ENCODE measurements at regions not wholly inside any gene's neighbourhood (a gene's known extent, or its start where the extent isn't known, plus 50 kb on each side); places are given as distances from the start of the nearest gene placed in this dataset.
"Not testable (repeated sequence)": the region's sequence is repeated elsewhere in the genome, so short reads cannot be mapped to it uniquely, and the experiment has no call there.

- no peak for DNase-seq (ENCODE audit: low read depth in 2 of 2)
Measured at GRCh38 chr5:103764403-103764802, 201.8 kb upstream of the NUDT12 start.

- DNase-seq (ENCODE audit: low read depth in 2 of 2) = no peak
Measured at GRCh38 chr5:103758996-103759395, 196.4 kb upstream of the NUDT12 start.

GRCh38 chr5:103755974-103756373 is 193.4 kb upstream of the NUDT12 start:
- no peak for DNase-seq (ENCODE audit: low read depth in 2 of 2)

- no peak for DNase-seq (ENCODE audit: low read depth in 2 of 2)
Measured at GRCh38 chr5:103745353-103746065, 182.9 kb upstream of the NUDT12 start.

GRCh38 chr5:103744159-103744558 is 181.6 kb upstream of the NUDT12 start:
- no peak for DNase-seq (ENCODE audit: low read depth in 2 of 2)

GRCh38 chr5:103743421-103743820 is 180.8 kb upstream of the NUDT12 start:
- no peak for DNase-seq (ENCODE audit: low read depth in 2 of 2)

GRCh38 chr5:103741984-103742383 is 179.4 kb upstream of the NUDT12 start:
- DNase-seq (ENCODE audit: low read depth in 2 of 2) = no peak

- DNase-seq (ENCODE audit: low read depth in 2 of 2) = not testable (repeated sequence)
Measured at GRCh38 chr5:103736343-103736742, 173.8 kb upstream of the NUDT12 start.

- no peak for DNase-seq (ENCODE audit: low read depth in 2 of 2)
Measured at GRCh38 chr5:103724271-103724670, 161.7 kb upstream of the NUDT12 start.

GRCh38 chr5:103721183-103721582 is 158.6 kb upstream of the NUDT12 start:
- DNase-seq (ENCODE audit: low read depth in 2 of 2) = no peak

GRCh38 chr5:103718108-103718507 is 155.5 kb upstream of the NUDT12 start:
- no peak for DNase-seq (ENCODE audit: low read depth in 2 of 2)

- DNase-seq (ENCODE audit: low read depth in 2 of 2) = no peak
Measured at GRCh38 chr5:103708601-103709000, 146.0 kb upstream of the NUDT12 start.

- DNase-seq (ENCODE audit: low read depth in 2 of 2) = no peak
Measured at GRCh38 chr5:103706939-103707682, 144.5 kb upstream of the NUDT12 start.

GRCh38 chr5:103703617-103704016 is 141.0 kb upstream of the NUDT12 start:
- no peak for DNase-seq (ENCODE audit: low read depth in 2 of 2)

- DNase-seq (ENCODE audit: low read depth in 2 of 2) = no peak
Measured at GRCh38 chr5:103693517-103693916, 130.9 kb upstream of the NUDT12 start.

- DNase-seq (ENCODE audit: low read depth in 2 of 2) = no peak
Measured at GRCh38 chr5:103690676-103691075, 128.1 kb upstream of the NUDT12 start.

GRCh38 chr5:103679873-103680272 is 117.3 kb upstream of the NUDT12 start:
- DNase-seq (ENCODE audit: low read depth in 2 of 2) = no peak

GRCh38 chr5:103676198-103676597 is 113.6 kb upstream of the NUDT12 start:
- DNase-seq (ENCODE audit: low read depth in 2 of 2) = not testable (repeated sequence)

- no peak for DNase-seq (ENCODE audit: low read depth in 2 of 2)
Measured at GRCh38 chr5:103674739-103675138, 112.2 kb upstream of the NUDT12 start.

- no peak for DNase-seq (ENCODE audit: low read depth in 2 of 2)
Measured at GRCh38 chr5:103674251-103674650, 111.7 kb upstream of the NUDT12 start.

- DNase-seq (ENCODE audit: low read depth in 2 of 2) = no peak
Measured at GRCh38 chr5:103669615-103670014, 107.0 kb upstream of the NUDT12 start.

GRCh38 chr5:103668281-103668680 is 105.7 kb upstream of the NUDT12 start:
- no peak for DNase-seq (ENCODE audit: low read depth in 2 of 2)

GRCh38 chr5:103667068-103667467 is 104.5 kb upstream of the NUDT12 start:
- no peak for DNase-seq (ENCODE audit: low read depth in 2 of 2)

Data from stimulated activated CD8-positive, alpha-beta memory T cell treated with anti-CD3 and anti-CD28 coated beads, Interleukin-2, amount 100 ng/mL, for 48 hours (primary cell).